ENCODE measurements at regions not wholly inside any gene's neighbourhood (a gene's known extent, or its start where the extent isn't known, plus 50 kb on each side); places are given as distances from the start of the nearest gene placed in this dataset.

DNA sequence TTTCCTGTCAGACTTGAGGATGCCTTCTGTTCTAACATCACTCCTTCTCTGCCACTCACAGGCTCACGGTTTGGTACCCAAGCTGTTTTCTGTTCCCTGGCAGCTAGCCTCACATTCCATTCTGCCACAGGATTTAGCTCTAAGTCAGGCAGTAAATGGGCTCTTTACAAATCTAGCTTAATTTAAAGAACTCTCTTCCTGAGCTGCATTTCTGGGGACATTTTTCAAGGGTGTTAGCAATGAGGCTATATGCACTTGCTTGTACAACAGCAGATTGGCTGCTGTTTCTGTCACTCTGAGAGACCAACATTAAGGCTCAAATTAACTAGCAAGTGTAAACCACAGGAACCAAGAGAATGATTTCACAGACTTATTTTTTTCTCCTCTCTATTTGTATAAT is 337.8 kb upstream of the NOCT start:
- TF ChIP-seq, protein P1, sequence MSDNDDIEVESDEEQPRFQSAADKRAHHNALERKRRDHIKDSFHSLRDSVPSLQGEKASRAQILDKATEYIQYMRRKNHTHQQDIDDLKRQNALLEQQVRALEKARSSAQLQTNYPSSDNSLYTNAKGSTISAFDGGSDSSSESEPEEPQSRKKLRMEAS (IDR thresholded peaks at IDR 0.05; ENCODE audit: insufficient read depth, insufficient read length): no peak
- TF ChIP-seq, protein P2, sequence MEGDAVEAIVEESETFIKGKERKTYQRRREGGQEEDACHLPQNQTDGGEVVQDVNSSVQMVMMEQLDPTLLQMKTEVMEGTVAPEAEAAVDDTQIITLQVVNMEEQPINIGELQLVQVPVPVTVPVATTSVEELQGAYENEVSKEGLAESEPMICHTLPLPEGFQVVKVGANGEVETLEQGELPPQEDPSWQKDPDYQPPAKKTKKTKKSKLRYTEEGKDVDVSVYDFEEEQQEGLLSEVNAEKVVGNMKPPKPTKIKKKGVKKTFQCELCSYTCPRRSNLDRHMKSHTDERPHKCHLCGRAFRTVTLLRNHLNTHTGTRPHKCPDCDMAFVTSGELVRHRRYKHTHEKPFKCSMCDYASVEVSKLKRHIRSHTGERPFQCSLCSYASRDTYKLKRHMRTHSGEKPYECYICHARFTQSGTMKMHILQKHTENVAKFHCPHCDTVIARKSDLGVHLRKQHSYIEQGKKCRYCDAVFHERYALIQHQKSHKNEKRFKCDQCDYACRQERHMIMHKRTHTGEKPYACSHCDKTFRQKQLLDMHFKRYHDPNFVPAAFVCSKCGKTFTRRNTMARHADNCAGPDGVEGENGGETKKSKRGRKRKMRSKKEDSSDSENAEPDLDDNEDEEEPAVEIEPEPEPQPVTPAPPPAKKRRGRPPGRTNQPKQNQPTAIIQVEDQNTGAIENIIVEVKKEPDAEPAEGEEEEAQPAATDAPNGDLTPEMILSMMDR (IDR thresholded peaks at IDR 0.05; ENCODE audit: extremely low read depth in 1 of 2, insufficient read depth in 1 of 2, low read depth in 1 of 2, low read length in 2 of 2): no peak
- TF ChIP-seq POLR2A (IDR thresholded peaks at IDR 0.05; ENCODE audit: low read depth, low read length) (no peak), POLR2AphosphoS5 (IDR thresholded peaks at IDR 0.05; ENCODE audit: insufficient read depth, low read depth, low read length) (no peak)
